ENCODE measurements at regions not wholly inside any gene's neighbourhood (a gene's known extent, or its start where the extent isn't known, plus 50 kb on each side); places are given as distances from the start of the nearest gene placed in this dataset.

- no peak for TF ChIP-seq CTCF (IDR thresholded peaks at IDR 0.05)
- no peak for TF ChIP-seq POLR2AphosphoS5 (IDR thresholded peaks at IDR 0.05)
Measured at GRCh38 chr4:25532591-25532990, 123.1 kb upstream of the SLC34A2 start.
